IMR-90 (cell line): ENCODE measurements at regions not wholly inside any gene's neighbourhood (a gene's known extent, or its start where the extent isn't known, plus 50 kb on each side); places are given as distances from the start of the nearest gene placed in this dataset.

Experiments
- ATAC-seq: fragments of 200-7000 bp; cut with Tn5 transposase; 2 replicates; pipeline ENCODE4 v1.9.1; 2020; ENCODE audit warnings: low read depth, mild to moderate bottlenecking, moderate library complexity
- BruUV-seq: library from RNA; stranded (reverse); fragments of 400-500 nt; replicated peaks from 2 replicates; lab custom pipeline; 2021; lab: Mats Ljungman, UMichigan
- CTCF ChIA-PET: fragments of 300-600 bp; formaldehyde crosslinking; extraction: SDS; loops from one replicate; lab custom pipeline; 2021; ENCODE audit warnings: antibody characterized with exemption; lab: Yijun Ruan, JAX
- POLR2A ChIA-PET: fragments of 300-600 bp; sonication (Branson Sonifier 250); formaldehyde crosslinking; loops from one replicate; lab custom pipeline; 2022; ENCODE audit warnings: antibody characterized with exemption; ENCODE audit not compliant: unreplicated experiment; lab: Charles Lee
- DNase-seq: peaks from one replicate; pipeline ENCODE4 v3.0.0; 2013
- H2AFZ ChIP-seq: replicated peaks from 2 replicates; pipeline ENCODE3; 2013; ENCODE audit warnings: low read length, mild to moderate bottlenecking; ENCODE audit not compliant: poor library complexity
- H2AK5ac ChIP-seq: 2 replicates; pipeline ENCODE4 v1.6.1; 2013; ENCODE audit warnings: low read depth, low read length, inconsistent platforms
- H2AK9ac ChIP-seq: replicated peaks from 2 replicates; pipeline ENCODE3; 2013; ENCODE audit warnings: mild to moderate bottlenecking, low read depth, low read length, moderate library complexity; ENCODE audit not compliant: poor library complexity
- H2BK120ac ChIP-seq: 2 replicates; pipeline ENCODE4 v1.6.1; 2013; ENCODE audit warnings: low read depth, low read length, inconsistent platforms
- H2BK15ac ChIP-seq: 3 replicates; pipeline ENCODE4 v1.6.1; 2013; ENCODE audit warnings: low read depth, low read length, inconsistent platforms
- H2BK20ac ChIP-seq: 2 replicates; pipeline ENCODE4 v1.6.1; 2013; ENCODE audit warnings: low read depth, mild to moderate bottlenecking, inconsistent platforms, low read length, moderate library complexity
- H2BK5ac ChIP-seq: 2 replicates; pipeline ENCODE4 v1.6.1; 2013; ENCODE audit warnings: mild to moderate bottlenecking, low read depth, low read length, inconsistent platforms; ENCODE audit not compliant: poor library complexity, severe bottlenecking
- H3K14ac ChIP-seq: replicated peaks from 2 replicates; pipeline ENCODE4 v1.6.1; 2013; ENCODE audit warnings: low read depth, low read length, inconsistent platforms
- H3K18ac ChIP-seq: 2 replicates; pipeline ENCODE4 v1.6.1; 2013; ENCODE audit warnings: low read depth, low read length, control low read depth
- H3K23ac ChIP-seq: 2 replicates; pipeline ENCODE4 v1.6.1; 2013; ENCODE audit warnings: low read depth, low read length, inconsistent platforms
- H3K27ac ChIP-seq: 2 replicates; pipeline ENCODE4 v1.5.1; 2013; ENCODE audit warnings: mild to moderate bottlenecking, control low read depth, low read length; ENCODE audit not compliant: insufficient read depth
- H3K27me3 ChIP-seq: 2 replicates; pipeline ENCODE4 v1.6.1; 2013; ENCODE audit warnings: low read length; ENCODE audit not compliant: control insufficient read depth, insufficient read depth
- H3K36me3 ChIP-seq: 2 replicates; pipeline ENCODE4 v1.6.1; 2013; ENCODE audit warnings: low read length, mixed read lengths; ENCODE audit not compliant: control insufficient read depth, insufficient read depth
- H3K4ac ChIP-seq: 2 replicates; pipeline ENCODE4 v1.6.1; 2013; ENCODE audit warnings: low read depth, low read length, inconsistent platforms
- H3K4me1 ChIP-seq: 2 replicates; pipeline ENCODE4 v1.6.1; 2013; ENCODE audit warnings: low read length, mixed read lengths; ENCODE audit not compliant: control insufficient read depth, insufficient read depth
- H3K4me2 ChIP-seq: 2 replicates; pipeline ENCODE4 v1.6.1; 2013; ENCODE audit warnings: low read depth, mild to moderate bottlenecking, control low read depth, low read length, moderate library complexity
- H3K4me3 ChIP-seq: 2 replicates; pipeline ENCODE4 v1.5.1; 2013; ENCODE audit warnings: low read depth, mild to moderate bottlenecking, control low read depth, low read length, moderate library complexity; ENCODE audit not compliant: insufficient read depth
- H3K56ac ChIP-seq: 2 replicates; pipeline ENCODE4 v1.6.1; 2013; ENCODE audit warnings: low read length, inconsistent platforms; ENCODE audit not compliant: insufficient read depth; ENCODE audit errors: extremely low read depth
- H3K79me1 ChIP-seq, 2 experiments: 2 replicates each; pipeline ENCODE4 v1.6.1; 2013; ENCODE audit warnings: low read length in 2 of 2, inconsistent platforms in 1 of 2, low read depth in 1 of 2
- H3K9ac ChIP-seq: 2 replicates; pipeline ENCODE4 v1.6.1; 2013; ENCODE audit warnings: low read depth, low read length, control low read depth
- H3K9me1 ChIP-seq: 2 replicates; pipeline ENCODE4 v1.6.1; 2013; ENCODE audit warnings: low read length, inconsistent platforms; ENCODE audit not compliant: insufficient read depth
- H3K9me3 ChIP-seq: 2 replicates; pipeline ENCODE4 v1.6.1; 2013; ENCODE audit warnings: low read length; ENCODE audit not compliant: control insufficient read depth, insufficient read depth
- H4K20me1 ChIP-seq: 2 replicates; pipeline ENCODE4 v1.6.1; 2013; ENCODE audit warnings: low read length, inconsistent platforms; ENCODE audit not compliant: insufficient read depth
- H4K5ac ChIP-seq: 2 replicates; pipeline ENCODE4 v1.6.1; 2013; ENCODE audit warnings: mild to moderate bottlenecking, low read depth, low read length, control low read depth
- H4K8ac ChIP-seq, 2 experiments: 2 replicates each; pipeline ENCODE4 v1.6.1; 2013; ENCODE audit warnings: low read depth in 2 of 2, low read length in 2 of 2, control low read depth in 1 of 2, inconsistent platforms in 1 of 2
- H4K91ac ChIP-seq: 2 replicates; pipeline ENCODE4 v1.6.1; 2013; ENCODE audit warnings: low read depth, low read length, inconsistent platforms; ENCODE audit not compliant: insufficient read depth
- BHLHE40 ChIP-seq: fragments of 150-350 bp; IDR thresholded peaks from 2 replicates; pipeline ENCODE4 v1.6.1; 2016; ENCODE audit warnings: mild to moderate bottlenecking, low read depth, low read length
- CEBPB ChIP-seq: IDR thresholded peaks from 2 replicates; pipeline ENCODE4 v1.6.1; 2012; ENCODE audit warnings: low read depth, low read length, improper control_type of control experiment
- CHD1 ChIP-seq: IDR thresholded peaks from 2 replicates; pipeline ENCODE4 v1.6.1; 2012; ENCODE audit warnings: low read depth, low read length, improper control_type of control experiment
- FOS ChIP-seq: fragments of 150-350 bp; IDR thresholded peaks from 2 replicates; pipeline ENCODE4 v1.6.1; 2016; ENCODE audit warnings: low read depth, low read length
- MAFK ChIP-seq: IDR thresholded peaks from 2 replicates; pipeline ENCODE4 v1.6.1; 2012; ENCODE audit warnings: low read depth, low read length, improper control_type of control experiment
- MAZ ChIP-seq: IDR thresholded peaks from 2 replicates; pipeline ENCODE4 v1.6.1; 2012; ENCODE audit warnings: low read depth, mild to moderate bottlenecking, low read length, improper control_type of control experiment, moderate library complexity, borderline replicate concordance
- MXI1 ChIP-seq: IDR thresholded peaks from 2 replicates; pipeline ENCODE4 v1.6.1; 2012; ENCODE audit warnings: low read depth, mild to moderate bottlenecking, low read length, moderate library complexity, borderline replicate concordance
- NFE2L2 ChIP-seq: fragments of 150-350 bp; IDR thresholded peaks from 2 replicates; pipeline ENCODE4 v1.6.1; 2016; ENCODE audit warnings: low read depth, mild to moderate bottlenecking, low read length
- POLR2A ChIP-seq: IDR thresholded peaks from 2 replicates; pipeline ENCODE4 v1.6.1; 2012; ENCODE audit warnings: mild to moderate bottlenecking, low read depth, low read length
- RAD21 ChIP-seq: IDR thresholded peaks from 2 replicates; pipeline ENCODE4 v1.6.1; 2012; ENCODE audit warnings: low read length, improper control_type of control experiment
- RCOR1 ChIP-seq: IDR thresholded peaks from 2 replicates; pipeline ENCODE4 v1.6.1; 2012; ENCODE audit warnings: mild to moderate bottlenecking, low read length, improper control_type of control experiment; ENCODE audit not compliant: insufficient replicate concordance
- RFX5 ChIP-seq: IDR thresholded peaks from 2 replicates; pipeline ENCODE4 v1.8.0; 2012; ENCODE audit warnings: low read depth, mild to moderate bottlenecking, low read length, moderate library complexity
- SMC3 ChIP-seq: fragments of 150-350 bp; IDR thresholded peaks from 2 replicates; pipeline ENCODE4 v1.6.1; 2016; ENCODE audit warnings: low read depth, mild to moderate bottlenecking, antibody characterized with exemption, low read length, moderate library complexity
- WGBS, 2 experiments: methylation state at CpG; one replicate each; pipeline versions ENCODE4 v1.1.5 to v1.1.7; 2013; ENCODE audit warnings: missing lambda C conversion rate in 2 of 2; ENCODE audit not compliant: insufficient read length in 1 of 2; ENCODE audit errors: extremely low coverage in 2 of 2; 5-methylcytosine and 5-hydroxymethylcytosine counted together
- dilution Hi-C: fragments of 300-500 bp; cut with HindIII; formaldehyde crosslinking; loops from one replicate; pipeline ENCODE4 v1.14.3; 2018; ENCODE audit warnings: low sequenced_read_pairs; ENCODE audit not compliant: unreplicated experiment
- in situ Hi-C: fragments of 300-500 bp; cut with MboI; formaldehyde crosslinking; loops from 3 replicates; pipeline ENCODE4 v1.14.3; 2019; ENCODE audit warnings: low sequenced_read_pairs, inconsistent platforms, mixed read lengths
- intact Hi-C: fragments of 100-400 bp; cut with micrococcal nuclease; formaldehyde crosslinking; loops from 2 replicates; pipeline ENCODE4 v1.10.0; 2022
- TF ChIP-seq, protein P1 (sequence below): fragments of 150-350 bp; IDR thresholded peaks from 2 replicates; pipeline ENCODE4 v1.6.1; 2017; ENCODE audit warnings: mild to moderate bottlenecking, antibody characterized with exemption, low read length, low read depth
- TF ChIP-seq, protein P2 (sequence below): conservative IDR thresholded peaks from 2 replicates; pipeline ENCODE4 v1.5.1; 2012; ENCODE audit warnings: mild to moderate bottlenecking, low read depth, low read length, improper control_type of control experiment
- TF ChIP-seq, protein P3 (sequence below): fragments of 150-350 bp; IDR thresholded peaks from 2 replicates; pipeline ENCODE4 v1.6.1; 2016; ENCODE audit warnings: low read depth, mild to moderate bottlenecking, low read length, moderate library complexity, borderline replicate concordance

DNA sequence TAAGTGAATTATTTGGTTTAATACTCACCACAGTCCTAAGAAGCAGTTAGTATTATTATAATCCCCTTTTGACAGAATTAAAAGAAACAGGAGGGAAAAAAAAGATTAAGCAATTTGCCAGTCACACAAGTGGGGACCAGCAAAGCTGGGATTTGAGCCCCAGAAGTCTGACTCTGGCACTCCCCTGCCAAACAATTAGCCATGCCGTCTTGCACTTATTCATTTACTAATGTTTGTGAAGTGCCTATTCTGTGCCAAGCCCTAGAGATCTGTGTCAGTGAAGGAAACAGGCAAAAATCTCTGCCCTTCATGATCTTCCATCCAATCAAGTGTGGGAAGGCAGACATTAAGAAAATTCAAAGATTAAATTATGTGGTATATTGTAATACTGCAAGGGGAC lies 126.0 kb upstream of the TOP1 start:
- H3K79me1 ChIP-seq = no peaks in the 10 kb centered on the region
- H3K27ac ChIP-seq = no peak overlapping the region
- ChIA-PET CTCF (no interaction called here), POLR2A (no interaction called here)
- no peak overlapping the region for H4K91ac ChIP-seq
- peaks cover 3% of the 10 kb centered on the region; the same call in 1 of the 2 replicates for H3K9me3 ChIP-seq
- dilution Hi-C loops = no loop called here
- H3K4me3 ChIP-seq = no peak overlapping the region
- no peak overlapping the region for H3K56ac ChIP-seq
- H2BK5ac ChIP-seq = no peak overlapping the region
- no peak overlapping the region for H4K8ac ChIP-seq
- no peak overlapping the region for H3K14ac ChIP-seq
- intact Hi-C loops = no loop called here
- in situ Hi-C loops = no loop called here
- no peak overlapping the region for H4K5ac ChIP-seq
- H3K9me1 ChIP-seq = no peaks in the 10 kb centered on the region; the same call in 1 of the 2 replicates
- no peak overlapping the region for H2BK15ac ChIP-seq
- no peak overlapping the region for H2AK9ac ChIP-seq
- H3K27me3 ChIP-seq = no peaks in the 10 kb centered on the region
- H3K23ac ChIP-seq = no peak overlapping the region
- H4K20me1 ChIP-seq = no peaks in the 10 kb centered on the region
- no peak overlapping the region for H3K4ac ChIP-seq
- H3K4me1 ChIP-seq = no peaks in the 10 kb centered on the region
- no TSS peak for BruUV-seq
- no peak overlapping the region for H2BK120ac ChIP-seq
- no peak overlapping the region for H2AK5ac ChIP-seq
- no peak overlapping the region for H3K18ac ChIP-seq
- H3K36me3 ChIP-seq = no peaks in the 10 kb centered on the region
- H2BK20ac ChIP-seq = no peak overlapping the region
- no peak for DNase-seq
- H3K4me2 ChIP-seq = no peak overlapping the region
- TF ChIP-seq, protein P1, sequence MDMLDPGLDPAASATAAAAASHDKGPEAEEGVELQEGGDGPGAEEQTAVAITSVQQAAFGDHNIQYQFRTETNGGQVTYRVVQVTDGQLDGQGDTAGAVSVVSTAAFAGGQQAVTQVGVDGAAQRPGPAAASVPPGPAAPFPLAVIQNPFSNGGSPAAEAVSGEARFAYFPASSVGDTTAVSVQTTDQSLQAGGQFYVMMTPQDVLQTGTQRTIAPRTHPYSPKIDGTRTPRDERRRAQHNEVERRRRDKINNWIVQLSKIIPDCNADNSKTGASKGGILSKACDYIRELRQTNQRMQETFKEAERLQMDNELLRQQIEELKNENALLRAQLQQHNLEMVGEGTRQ = no peak
- no peak for TF ChIP-seq MXI1
- TF ChIP-seq FOS = no peak
- TF ChIP-seq POLR2A = no peak
- TF ChIP-seq MAFK = no peak
- no peak for TF ChIP-seq NFE2L2
- TF ChIP-seq RFX5 = no peak
- TF ChIP-seq, protein P2, sequence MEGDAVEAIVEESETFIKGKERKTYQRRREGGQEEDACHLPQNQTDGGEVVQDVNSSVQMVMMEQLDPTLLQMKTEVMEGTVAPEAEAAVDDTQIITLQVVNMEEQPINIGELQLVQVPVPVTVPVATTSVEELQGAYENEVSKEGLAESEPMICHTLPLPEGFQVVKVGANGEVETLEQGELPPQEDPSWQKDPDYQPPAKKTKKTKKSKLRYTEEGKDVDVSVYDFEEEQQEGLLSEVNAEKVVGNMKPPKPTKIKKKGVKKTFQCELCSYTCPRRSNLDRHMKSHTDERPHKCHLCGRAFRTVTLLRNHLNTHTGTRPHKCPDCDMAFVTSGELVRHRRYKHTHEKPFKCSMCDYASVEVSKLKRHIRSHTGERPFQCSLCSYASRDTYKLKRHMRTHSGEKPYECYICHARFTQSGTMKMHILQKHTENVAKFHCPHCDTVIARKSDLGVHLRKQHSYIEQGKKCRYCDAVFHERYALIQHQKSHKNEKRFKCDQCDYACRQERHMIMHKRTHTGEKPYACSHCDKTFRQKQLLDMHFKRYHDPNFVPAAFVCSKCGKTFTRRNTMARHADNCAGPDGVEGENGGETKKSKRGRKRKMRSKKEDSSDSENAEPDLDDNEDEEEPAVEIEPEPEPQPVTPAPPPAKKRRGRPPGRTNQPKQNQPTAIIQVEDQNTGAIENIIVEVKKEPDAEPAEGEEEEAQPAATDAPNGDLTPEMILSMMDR = no peak
- TF ChIP-seq CHD1 = no peak
- TF ChIP-seq, protein P3, sequence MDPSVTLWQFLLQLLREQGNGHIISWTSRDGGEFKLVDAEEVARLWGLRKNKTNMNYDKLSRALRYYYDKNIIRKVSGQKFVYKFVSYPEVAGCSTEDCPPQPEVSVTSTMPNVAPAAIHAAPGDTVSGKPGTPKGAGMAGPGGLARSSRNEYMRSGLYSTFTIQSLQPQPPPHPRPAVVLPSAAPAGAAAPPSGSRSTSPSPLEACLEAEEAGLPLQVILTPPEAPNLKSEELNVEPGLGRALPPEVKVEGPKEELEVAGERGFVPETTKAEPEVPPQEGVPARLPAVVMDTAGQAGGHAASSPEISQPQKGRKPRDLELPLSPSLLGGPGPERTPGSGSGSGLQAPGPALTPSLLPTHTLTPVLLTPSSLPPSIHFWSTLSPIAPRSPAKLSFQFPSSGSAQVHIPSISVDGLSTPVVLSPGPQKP = no peak
- TF ChIP-seq BHLHE40 = no peak
- TF ChIP-seq CEBPB = no peak
- TF ChIP-seq RCOR1 = no peak
- no peak for TF ChIP-seq SMC3
- no peak for TF ChIP-seq RAD21
- TF ChIP-seq MAZ = no peak
- no peak overlapping the region for H2AFZ ChIP-seq
- no peak overlapping the region for H3K9ac ChIP-seq
- no peak for ATAC-seq
- WGBS, 2 experiments = no CpG with 5 or more reads among the region's 1 CpG
